Embryonic facial prominence (tissue), 1 donor: ENCODE measurements at regions not wholly inside any gene's neighbourhood (a gene's known extent, or its start where the extent isn't known, plus 50 kb on each side); places are given as distances from the start of the nearest gene placed in this dataset.

Source experiments
- DNase-seq: peaks from one replicate; pipeline ENCODE4 v3.0.0-alpha.2; 2016; ENCODE audit errors: extremely low spot score

DNA sequence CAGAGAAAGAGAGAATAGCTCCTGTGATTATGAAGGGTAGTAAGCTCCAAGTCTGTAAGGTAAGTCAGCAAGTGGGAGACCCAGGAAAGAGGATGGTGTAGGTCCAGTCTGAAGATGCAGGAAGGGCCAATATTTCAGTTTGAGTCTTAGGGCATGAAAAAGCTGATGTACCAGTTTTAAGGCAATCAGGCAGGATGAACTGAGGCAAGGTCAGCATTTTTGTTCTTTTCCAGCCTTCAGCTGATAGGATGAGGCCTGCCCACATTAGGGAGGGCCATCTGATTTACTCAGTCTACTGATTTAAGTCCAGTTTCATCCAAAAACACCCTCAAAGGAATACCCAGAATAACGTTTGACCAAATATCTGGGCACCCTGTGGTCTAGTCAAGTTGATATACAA, 347.3 kb downstream of the CMPK2 start:
- no peak for DNase-seq

DNA sequence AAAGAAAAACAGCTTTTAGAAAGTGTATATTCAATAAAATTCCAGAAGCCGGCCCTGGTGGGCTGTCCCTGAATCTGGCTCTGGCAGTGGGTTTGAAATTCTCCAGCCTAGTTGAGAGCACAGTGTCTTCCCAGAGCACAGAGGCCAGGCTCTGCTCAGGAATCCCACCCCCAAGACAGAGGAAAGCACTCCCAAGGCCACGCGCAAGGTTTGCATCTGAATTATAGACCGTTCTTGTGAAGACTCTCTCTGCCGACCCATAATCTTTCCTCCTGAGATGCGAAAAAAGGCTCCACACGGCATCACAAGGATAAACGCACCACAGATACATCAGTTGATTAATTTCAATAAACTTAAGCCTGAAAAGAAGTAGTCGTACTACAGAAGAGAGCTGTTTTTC, 342.2 kb downstream of the CMPK2 start:
- DNase-seq, result no peak

DNA sequence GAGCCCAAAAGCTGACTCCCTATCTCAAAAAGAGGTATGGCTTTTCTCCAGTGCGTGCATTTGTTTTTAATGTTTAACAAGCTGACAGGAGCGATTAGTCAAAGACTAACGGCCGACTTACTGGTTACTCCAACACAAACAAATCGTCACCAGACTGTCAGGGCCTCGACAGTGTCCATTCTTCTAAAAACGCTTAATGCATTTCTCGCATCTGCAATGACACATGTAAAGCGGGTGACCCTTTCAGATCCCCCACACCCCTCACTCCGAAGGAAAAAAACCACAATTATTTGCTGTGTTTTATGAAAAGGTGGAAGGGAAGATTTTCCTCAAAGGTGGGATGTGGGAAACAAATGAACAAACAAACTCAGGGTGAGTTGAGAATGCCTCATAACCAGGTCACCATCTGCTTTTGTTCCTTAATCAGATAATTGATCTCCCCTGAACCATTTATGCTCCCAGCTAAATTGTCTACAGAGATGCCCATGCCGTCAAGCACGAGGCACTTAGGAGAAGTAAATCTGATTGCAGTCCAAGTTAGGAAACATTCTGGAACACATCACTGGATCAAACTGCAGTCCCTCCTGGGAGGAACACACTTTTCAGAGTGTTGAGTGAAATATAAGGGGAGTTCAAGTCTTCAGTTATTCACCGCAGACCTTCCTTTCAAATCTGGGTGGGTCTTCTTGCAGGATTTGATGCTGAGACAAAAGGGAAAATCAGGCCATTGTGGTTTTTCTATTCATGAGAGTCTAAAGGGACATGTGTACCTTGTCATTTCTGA, 340.8 kb downstream of the CMPK2 start:
- DNase-seq, result no peak

DNA sequence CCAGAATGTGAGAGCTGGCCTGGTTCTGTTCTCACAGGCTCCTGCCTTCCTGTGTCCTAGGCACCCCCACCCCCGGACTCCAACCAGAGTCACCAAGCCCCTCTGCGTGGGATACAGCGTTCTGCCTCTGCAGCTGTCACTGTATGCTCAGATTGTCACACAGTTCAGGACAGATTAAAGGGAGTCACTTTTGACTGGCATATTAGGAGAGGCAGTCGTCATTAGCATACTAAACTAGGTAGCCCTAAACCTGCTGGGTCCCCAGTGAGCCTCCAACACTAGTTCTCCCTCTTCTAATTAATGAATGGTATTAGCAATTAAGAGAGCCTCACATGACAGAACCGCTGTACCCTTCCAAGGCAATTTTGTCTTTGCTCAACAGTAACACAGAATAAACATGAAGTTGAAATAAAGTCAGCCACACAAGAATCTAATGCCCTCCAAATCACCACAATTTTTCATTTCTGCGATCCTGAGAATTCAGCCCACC, 340.2 kb downstream of the CMPK2 start:
- DNase-seq, result no peak

DNA sequence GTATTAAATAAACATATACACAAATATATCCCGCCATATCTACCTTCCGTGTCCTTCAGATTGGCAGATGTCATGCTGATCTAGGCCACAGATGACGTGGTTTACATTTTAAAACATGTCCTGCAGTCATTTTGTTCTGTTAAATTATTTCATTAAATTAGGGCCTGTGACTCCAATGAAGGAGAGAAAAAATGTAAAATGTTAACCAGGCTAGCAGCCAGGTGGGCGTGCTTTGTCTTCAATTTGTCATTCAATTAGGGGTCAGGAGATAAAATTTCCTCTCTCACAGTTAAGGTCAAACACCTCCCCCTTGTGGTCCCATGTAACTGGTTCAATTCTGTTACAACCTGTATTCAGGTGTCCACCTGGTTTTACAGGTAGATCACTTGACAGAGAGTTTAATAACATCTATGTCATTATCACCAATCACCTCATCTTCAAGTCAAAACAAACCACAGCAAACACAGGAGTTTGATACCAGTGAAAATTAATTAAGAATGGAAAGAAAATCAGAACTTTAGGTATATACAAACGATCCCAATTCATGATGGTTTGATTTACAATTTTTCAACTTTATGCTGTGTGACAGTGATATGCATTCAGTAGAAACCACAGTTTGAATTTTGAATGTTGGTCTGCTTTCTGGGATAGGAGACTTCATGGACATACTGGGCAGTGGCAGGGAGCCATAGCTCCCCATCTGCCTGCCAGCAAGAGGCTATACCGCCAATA, 339.4 kb downstream of the CMPK2 start:
- no peak for DNase-seq

DNA sequence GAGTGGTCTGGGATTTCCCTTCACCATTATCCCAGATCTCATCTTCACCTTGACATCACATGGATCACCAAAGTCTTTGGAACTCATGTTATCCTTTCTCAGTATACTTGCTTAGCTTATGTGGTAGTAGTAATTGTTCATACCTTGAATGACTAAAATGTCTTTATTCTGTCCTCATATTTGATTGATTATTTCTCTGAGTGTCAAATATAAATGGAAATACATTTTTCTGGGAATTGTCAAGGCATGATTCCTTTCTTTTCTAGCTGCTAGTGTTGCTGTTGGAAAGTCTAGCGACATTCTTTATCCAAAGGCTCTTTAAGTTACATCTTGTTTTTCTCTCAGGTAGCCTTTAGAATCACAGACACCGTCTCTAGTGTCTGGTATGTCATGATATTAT, 334.4 kb downstream of the CMPK2 start:
- DNase-seq, result no peak

DNA sequence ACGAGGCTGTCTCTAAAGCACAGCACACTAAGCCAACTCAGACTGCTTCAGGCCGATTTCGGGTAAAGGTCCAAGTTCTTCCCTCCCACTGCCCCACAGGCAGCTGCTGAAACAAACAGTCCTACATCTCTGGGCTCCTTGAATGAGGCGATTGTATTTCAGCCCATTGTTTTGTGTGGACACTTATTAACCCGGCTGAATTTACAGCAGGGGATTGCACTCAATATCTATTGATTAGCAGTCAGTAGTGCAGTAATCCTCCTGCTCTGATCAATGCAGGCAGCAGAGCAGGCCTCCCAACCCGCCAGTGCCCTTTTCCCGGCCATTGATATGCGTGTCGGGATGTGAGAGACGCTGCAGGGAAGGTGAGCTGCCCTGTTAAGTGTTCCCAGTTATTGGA, 330.1 kb downstream of the CMPK2 start:
- no peak for DNase-seq

DNA sequence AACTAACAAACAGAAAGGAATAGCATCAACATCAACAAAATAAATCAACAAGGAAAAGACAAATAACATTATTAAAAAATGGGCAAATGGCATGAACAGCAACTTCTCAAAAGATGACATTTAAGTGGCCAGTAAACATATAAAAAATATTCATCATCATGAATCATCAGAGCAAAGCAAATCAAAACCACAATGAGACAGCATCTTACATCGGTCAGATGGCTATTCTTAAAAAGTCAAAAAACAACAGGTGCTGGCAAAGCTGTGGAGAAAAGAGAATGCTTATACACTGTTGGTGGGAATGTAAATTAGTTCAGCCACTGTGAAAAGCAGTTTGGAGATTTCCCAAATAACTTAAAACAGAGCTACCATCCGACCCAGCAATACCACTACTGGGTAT, 327.1 kb downstream of the CMPK2 start:
- DNase-seq, result no peak

DNA sequence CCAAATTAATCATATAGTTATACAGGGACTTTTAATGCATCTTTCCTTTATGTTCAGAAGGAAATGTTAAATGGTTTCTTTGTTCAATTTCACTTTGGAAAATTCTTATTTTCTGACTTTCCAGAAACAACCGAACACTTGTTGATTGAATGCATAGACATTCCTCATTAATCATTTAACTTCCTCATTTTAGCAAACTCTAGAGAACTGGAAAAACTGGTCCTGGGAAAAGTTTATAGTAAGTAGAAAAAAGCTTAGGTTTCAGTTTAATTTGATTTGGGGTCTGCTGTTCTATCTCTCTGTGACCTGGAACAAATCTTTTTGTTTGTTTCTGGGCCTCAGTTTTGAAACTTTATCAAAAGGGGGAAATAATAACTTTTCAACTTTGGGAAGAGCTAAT, 320.4 kb downstream of the CMPK2 start:
- DNase-seq, result no peak

DNA sequence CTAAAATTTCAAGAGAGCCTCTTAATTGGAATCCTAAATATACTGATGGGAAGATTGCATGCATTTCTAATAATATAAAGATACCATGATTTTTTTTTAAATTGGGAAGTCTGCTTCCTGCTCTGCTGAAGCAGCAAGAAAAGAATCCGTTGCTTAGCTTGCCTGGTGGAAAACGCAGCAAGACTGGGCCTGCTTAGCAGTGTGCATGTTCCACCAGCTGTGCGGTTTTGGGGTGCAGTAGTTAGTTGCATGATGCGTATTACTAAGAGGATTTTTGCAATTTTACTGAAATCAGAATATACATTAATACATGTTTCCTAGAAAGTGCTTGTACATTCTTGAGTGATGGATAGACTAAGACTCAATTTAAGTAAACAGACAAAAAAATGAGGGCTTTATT, 319.9 kb downstream of the CMPK2 start:
- DNase-seq, result no peak

DNA sequence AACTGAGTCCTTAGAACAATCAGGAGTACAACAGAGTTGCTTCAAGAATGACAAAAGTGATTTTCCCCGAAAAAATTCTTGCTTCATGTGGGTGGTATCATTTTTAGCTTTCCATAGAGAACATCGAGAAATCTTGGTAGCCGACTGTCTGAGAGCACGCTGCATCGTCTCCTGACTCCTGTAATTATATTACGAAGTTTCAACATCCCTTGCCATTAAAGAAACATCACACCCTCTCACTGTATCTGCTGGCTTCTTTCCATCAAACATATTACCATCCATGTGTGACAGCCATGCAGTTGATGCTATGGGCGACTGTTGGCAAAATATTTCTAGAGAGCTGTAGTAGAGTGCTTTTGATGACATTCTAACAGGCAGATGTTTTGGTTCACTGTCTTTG, 311.2 kb downstream of the CMPK2 start:
- DNase-seq, result no peak

DNA sequence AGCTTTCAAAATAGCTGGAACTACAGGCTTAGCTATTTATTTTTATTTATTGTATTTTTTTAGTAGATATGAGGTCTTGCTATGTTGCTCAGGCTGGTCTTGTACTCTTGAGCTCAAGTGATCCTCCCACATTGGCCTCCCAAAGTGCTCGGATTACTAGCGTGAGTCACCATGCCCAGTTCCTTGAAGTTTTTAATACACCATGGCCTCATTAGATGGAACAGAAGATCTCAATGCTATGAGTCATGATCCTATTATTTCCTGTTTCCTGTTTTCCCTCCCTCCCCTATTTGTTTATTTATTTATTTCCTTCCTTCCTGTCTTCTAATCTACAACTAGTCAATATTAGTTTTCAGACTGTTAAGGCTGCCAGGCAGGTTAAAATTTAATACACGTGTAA, 309.0 kb downstream of the CMPK2 start:
- no peak for DNase-seq

DNA sequence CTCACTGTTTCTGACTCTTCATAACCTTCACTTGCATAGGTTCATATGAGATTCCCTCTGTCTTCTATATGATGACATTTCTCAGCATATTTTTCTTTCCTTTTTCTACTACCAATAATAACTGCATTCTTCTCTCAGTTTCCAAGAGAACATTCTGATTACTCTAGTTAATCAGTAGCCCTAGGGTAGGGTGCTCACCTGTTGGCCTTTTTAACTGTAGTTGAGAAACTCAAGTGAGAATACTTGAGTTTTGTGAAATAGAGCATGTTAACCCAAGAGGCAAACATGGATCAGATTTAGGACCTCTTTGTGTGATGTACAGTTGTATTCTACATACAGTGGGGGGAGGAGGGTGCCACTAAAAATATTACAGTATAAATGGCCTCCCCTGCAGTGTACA, 308.0 kb downstream of the CMPK2 start:
- no peak for DNase-seq

DNA sequence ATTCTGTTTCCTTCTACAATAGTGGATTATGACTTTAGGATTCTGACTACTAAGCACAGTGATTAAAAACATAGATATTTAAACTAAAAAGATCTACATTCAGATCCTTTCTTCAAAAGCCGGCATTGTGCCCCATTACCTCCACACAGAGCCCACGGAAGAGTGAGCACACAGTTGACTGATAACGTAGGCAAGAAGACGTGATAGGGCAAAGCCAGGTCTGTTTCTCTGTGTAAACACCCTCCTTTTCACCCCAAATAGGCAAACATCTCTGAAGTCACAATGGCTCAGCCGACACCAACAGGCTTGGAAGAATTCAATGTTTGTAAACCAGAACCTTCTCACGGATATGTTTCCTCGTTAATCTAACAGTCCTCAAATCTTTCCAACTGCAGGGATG, 302.9 kb downstream of the CMPK2 start:
- DNase-seq, result no peak

DNA sequence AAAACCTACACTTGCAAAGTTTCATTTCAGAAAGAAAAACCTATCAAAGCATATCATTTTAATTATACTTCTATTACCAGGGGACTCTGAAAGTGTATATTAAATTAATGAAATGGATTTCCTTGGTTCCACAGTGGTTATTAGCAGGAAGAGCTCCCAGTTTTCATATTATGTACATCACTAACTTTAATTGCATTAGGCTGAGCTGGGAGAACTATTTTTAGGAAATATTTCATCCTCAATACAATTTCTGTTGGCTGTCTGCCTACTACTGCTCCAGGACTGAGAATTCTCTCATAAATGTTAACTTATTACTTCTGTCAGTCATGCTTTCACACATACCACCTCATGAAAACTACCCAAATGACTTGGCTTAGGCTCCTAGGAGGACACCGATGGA, 301.4 kb downstream of the CMPK2 start:
- no peak for DNase-seq

DNA sequence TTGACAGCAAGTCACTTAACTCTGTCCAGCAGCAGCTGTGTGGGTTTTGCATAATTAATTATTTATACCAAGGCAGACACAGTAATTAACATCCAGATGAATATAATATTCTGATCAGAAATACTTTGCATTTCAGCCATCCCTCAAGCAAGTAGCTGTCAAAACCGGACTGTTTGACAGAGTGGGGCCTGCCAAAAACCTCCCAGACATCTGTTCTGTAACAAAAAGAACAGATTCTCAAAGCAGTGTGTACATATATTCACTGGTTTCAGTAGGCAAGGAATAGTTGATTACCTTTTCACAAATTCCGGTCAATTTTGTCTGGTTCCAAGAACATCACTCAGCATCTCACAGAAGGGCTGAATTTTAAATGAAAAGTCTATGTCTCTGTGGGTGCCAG, 291.6 kb downstream of the CMPK2 start:
- DNase-seq, result no peak

DNA sequence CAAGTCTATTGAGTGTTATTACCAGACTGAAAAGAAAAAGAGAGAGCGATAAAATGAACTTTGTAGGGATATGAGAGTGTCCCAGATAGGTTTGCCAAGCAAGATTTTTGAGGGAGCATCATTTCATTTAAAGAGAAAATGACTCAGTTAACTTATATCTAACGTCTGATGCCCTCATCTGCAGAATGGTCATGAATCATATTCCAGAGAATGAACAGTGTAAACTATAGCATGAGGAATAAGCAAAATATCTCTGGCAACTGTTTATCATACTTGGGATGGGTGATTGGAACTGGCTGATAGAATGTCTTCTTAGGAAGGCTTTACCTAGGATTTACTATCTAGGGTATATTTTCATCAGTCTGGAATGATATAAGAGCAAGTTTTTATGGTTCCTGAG, 289.4 kb downstream of the CMPK2 start:
- DNase-seq, result no peak

DNA sequence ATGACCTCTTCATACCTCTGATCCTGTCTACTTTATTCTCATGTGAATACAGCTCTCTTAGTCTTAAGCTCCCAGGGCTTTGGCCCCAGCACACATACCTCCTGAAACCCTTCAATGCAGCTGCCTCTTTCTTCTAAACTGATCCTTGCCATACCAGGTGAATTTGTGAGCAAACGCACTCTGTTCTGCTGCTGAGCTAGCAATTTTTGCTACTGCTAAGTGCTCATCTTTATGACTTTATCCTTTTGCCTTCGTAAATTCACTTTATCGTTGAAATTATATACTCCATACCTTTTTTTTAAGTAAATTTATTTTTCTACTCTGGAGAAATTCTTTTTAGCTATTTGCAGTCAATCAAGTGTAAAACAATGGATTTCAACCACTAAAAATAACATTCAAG, 287.7 kb downstream of the CMPK2 start:
- no peak for DNase-seq

DNA sequence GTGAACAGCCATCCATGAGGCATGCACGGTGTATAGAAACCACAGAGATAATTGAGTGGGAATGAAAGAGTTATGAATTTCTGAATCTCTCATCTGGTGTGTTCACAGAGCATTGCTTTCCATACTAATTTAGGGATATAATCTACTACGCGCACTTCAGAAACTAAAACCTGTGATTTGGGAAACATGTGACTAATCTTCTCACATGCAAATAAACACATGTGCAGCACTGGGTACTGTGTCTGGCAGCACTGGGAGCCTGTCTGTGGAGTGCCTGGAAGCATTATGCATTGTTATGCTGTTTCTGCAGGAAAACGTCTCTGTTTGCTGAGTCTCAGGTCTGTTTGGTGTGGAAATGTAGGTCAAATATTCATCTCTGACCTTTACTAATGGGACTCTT, 287.3 kb downstream of the CMPK2 start:
- DNase-seq, result no peak

DNA sequence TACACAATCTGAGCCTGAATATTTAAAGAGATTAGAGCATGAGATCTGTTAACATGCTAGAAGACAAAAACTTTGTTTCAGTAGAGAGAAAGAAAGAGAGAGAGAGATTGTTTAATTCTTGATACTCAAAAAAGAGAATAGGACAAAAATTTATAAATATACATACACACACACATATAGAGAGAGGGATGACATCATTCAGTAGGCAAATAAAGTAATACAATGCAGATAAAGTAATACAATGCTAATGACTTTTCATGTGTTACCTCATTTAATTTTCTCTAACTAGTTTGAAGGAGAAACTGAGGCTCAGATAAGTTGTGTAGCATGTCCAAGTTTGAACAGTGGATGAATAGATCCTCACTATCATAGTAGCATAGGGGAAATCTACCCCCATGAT, 286.4 kb downstream of the CMPK2 start:
- DNase-seq, result no peak

DNA sequence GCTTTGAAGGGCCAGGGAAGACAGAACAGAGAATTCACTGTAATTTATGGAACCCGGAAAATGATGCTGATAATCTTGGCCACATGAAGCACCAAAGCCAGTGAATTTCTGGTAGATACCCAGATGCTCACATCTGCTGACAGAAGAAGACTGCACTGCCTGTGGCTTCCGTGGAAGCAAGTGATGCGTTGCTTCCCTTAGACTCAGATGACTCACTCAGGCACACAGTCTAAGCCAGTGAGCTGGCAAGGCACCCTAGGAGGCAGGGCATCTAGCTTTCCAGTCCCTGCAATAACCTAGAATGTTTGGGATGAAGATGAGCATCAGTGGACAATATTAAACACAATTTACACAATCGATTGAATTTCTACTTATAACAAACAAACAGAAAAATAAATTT, 284.7 kb downstream of the CMPK2 start:
- no peak for DNase-seq

DNA sequence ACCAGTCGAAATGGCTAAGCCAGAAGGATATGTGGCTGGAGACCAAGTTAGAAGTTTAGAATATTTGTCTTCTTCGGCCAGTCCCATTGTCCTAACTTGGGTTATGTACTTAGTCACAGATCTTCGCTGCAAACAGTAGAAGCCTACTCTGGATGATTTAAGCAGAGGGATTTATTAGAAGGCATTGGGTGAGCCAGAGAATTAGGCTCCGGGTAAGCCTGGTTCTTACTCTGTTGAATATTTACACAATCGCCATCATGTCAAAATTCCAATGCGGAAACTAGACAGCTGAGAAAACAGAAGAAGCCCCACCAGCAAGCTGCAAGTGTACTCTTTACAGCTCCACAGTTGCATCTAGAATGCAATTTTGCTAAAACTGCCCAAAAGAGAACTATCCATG, 276.6 kb downstream of the CMPK2 start:
- no peak for DNase-seq

DNA sequence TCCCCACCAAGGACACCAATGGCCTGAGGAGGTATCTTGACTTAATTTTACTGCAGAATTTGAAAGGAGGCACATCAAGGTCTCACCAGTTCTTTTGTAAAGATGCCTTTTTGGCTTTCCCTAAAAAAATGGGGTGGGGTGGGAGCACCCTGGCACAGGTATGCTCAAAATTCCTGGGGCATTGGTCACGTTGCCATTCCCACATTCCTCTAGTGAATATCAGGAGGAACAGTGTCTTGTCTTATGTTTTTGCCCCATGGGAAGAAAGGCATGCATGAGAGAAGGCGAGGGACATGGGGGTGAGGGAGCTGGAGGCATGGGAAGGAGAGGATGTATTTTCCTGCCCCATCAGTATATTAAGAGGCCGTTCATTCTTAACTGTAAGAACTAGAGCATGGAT, 275.3 kb downstream of the CMPK2 start:
- DNase-seq, result no peak

DNA sequence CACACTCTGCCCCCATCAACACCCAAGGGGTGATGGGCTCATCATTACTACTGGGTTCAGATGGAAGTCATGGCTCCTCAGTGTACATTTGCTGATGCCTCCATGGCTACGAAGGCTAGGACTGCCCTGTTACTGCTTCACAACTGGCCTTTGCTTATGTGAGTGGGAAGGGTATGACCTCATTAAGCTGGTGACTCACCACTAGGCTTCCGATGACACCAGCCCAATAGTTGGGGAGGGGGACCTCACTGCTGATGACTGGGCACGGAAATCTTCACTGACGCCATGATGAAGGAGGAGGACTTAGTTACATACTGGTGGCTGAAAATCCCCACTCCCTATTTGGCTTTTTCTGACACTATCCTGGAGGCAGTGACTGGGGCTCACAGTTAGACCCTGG, 263.2 kb downstream of the CMPK2 start:
- DNase-seq, result no peak
